Peyer's patch (tissue), 4 donors: ENCODE measurements at regions not wholly inside any gene's neighbourhood (a gene's known extent, or its start where the extent isn't known, plus 50 kb on each side); places are given as distances from the start of the nearest gene placed in this dataset.
A peak's percentile ranks its signal among the peaks of the same experiment; 100 is the strongest.

Source experiments
- POLR2A ChIP-seq, 2 donors: fragments of 450-650 bp; IDR thresholded peaks; one replicate each; pipeline ENCODE4 v1.5.1; 2017; ENCODE audit warnings: antibody characterized with exemption in 2 of 2, mild to moderate bottlenecking in 2 of 2, moderate library complexity in 2 of 2
- TF ChIP-seq, protein P1 (sequence below), 6 experiments: fragments of 450-650 bp in 4 of 6; fragments of 200-600 bp in 2 of 6; sonication (generic) in 1 of 6; IDR thresholded peaks; one replicate each; pipeline ENCODE4 v1.5.1; 2017 to 2019; ENCODE audit warnings: antibody characterized with exemption in 6 of 6, mild to moderate bottlenecking in 3 of 6, moderate library complexity in 1 of 6

DNA sequence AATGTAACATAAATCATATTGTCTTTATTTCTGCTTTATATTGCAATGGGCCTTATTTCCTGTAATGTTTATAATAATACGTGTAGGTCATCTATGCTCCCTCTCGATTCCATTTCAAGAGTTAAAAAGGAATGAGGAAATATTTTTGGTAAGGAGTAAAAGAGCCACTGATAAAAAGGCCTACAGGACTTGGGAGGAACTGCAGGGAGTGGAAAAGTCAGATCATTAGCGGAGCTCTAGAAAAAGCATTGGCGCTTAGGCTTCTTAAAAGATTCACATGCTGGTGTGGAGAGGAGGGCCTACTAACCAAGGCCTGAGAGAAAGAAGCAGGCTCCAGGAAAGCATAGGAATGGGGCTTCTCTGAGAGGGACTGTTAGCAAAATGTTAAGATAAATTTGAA lies 82.9 kb upstream of the PNPLA4 start:
- TF ChIP-seq, protein P1, sequence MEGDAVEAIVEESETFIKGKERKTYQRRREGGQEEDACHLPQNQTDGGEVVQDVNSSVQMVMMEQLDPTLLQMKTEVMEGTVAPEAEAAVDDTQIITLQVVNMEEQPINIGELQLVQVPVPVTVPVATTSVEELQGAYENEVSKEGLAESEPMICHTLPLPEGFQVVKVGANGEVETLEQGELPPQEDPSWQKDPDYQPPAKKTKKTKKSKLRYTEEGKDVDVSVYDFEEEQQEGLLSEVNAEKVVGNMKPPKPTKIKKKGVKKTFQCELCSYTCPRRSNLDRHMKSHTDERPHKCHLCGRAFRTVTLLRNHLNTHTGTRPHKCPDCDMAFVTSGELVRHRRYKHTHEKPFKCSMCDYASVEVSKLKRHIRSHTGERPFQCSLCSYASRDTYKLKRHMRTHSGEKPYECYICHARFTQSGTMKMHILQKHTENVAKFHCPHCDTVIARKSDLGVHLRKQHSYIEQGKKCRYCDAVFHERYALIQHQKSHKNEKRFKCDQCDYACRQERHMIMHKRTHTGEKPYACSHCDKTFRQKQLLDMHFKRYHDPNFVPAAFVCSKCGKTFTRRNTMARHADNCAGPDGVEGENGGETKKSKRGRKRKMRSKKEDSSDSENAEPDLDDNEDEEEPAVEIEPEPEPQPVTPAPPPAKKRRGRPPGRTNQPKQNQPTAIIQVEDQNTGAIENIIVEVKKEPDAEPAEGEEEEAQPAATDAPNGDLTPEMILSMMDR (IDR thresholded peaks at IDR 0.05), result peak in 1 of 6 experiments; percentile 7
- TF ChIP-seq POLR2A (IDR thresholded peaks at IDR 0.05), result no peak
